Karpas-422 (cell line): ENCODE measurements at regions not wholly inside any gene's neighbourhood (a gene's known extent, or its start where the extent isn't known, plus 50 kb on each side); places are given as distances from the start of the nearest gene placed in this dataset.

Experiments
- DNase-seq: peaks from one replicate; pipeline ENCODE4 v3.0.0-alpha.2; 2015
- H2AFZ ChIP-seq: fragments of 200-600 bp; sonication (generic); 2 replicates; pipeline ENCODE4 v1.6.1; 2014; ENCODE audit warnings: antibody characterized with exemption, low read length, mixed read lengths
- H3K27ac ChIP-seq: fragments of 200-600 bp; sonication (generic); 2 replicates; pipeline ENCODE4 v1.5.1; 2014; ENCODE audit warnings: mild to moderate bottlenecking, low read length, moderate library complexity
- H3K27me3 ChIP-seq: fragments of 200-600 bp; sonication (generic); 2 replicates; pipeline ENCODE4 v1.6.1; 2014; ENCODE audit warnings: low read length, mixed read lengths
- H3K36me3 ChIP-seq: fragments of 200-600 bp; sonication (generic); 2 replicates; pipeline ENCODE4 v1.6.1; 2014; ENCODE audit warnings: low read length, mixed read lengths; ENCODE audit not compliant: insufficient read depth
- H3K4me1 ChIP-seq: fragments of 200-600 bp; sonication (generic); 2 replicates; pipeline ENCODE4 v1.6.1; 2014; ENCODE audit warnings: mild to moderate bottlenecking, low read length, mixed read lengths
- H3K4me2 ChIP-seq: fragments of 200-600 bp; sonication (generic); 2 replicates; pipeline ENCODE4 v1.6.1; 2014; ENCODE audit warnings: low read length, low read depth, mild to moderate bottlenecking; ENCODE audit not compliant: poor library complexity, severe bottlenecking
- H3K4me3 ChIP-seq: fragments of 200-600 bp; sonication (generic); 2 replicates; pipeline ENCODE4 v1.5.1; 2014; ENCODE audit warnings: mild to moderate bottlenecking, antibody characterized with exemption, low read length, mixed read lengths
- H3K79me2 ChIP-seq: fragments of 200-600 bp; sonication (generic); 2 replicates; pipeline ENCODE4 v1.6.1; 2014; ENCODE audit warnings: mild to moderate bottlenecking, low read length, mixed read lengths
- H3K9ac ChIP-seq: fragments of 200-600 bp; sonication (generic); 2 replicates; pipeline ENCODE4 v1.6.0; 2014; ENCODE audit warnings: low read length
- H3K9me2 ChIP-seq: fragments of 200-600 bp; sonication (generic), shearing (Covaris generic); replicated peaks from 2 replicates; pipeline ENCODE4 v1.6.0; 2014; ENCODE audit warnings: mild to moderate bottlenecking, low read length, moderate library complexity; ENCODE audit not compliant: insufficient read depth
- H3K9me3 ChIP-seq: fragments of 300-700, 200-600 bp; sonication (generic); 2 replicates; pipeline ENCODE4 v1.6.1; 2014; ENCODE audit warnings: low read length, mixed read lengths
- H4K20me1 ChIP-seq: fragments of 200-600 bp; sonication (generic); 2 replicates; pipeline ENCODE4 v1.6.1; 2014; ENCODE audit warnings: mild to moderate bottlenecking, antibody characterized with exemption, low read length, low read depth; ENCODE audit not compliant: insufficient read depth

DNA sequence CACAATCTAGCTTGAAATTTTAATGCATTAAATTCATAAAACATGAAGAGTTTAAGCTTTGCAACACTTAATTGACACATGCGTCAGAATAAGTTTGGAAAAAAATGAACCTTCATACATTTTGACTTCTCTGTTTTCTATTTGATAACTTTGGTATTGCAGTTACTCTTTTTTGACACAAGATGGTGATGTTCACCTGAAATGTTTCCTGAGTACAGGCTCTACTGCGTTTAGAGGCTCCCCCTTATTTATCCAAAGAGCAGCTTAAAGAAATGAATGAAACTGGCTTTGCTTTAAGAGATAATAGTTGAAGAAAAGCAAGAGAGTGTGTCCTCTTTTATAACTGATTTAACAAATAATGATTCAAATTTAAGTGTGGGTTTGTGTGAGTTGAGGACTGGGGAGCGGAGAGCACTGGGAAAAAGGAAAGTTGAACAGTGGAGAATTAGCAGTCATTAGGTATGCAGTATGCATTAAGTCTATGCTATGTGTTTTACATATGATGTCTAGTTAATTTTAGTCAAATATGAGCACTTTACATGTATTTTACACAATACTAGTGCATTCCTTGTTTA is 180.6 kb upstream of the NUDT6 start:
- Histone ChIP-seq H3K9ac (no peak overlapping the region), H3K4me1 (no peaks in the 10 kb centered on the region), H3K4me2 (no peak overlapping the region), H3K4me3 (no peak overlapping the region), H3K27ac (no peak overlapping the region), H4K20me1 (no peaks in the 10 kb centered on the region), H3K9me2 (no peaks in the 10 kb centered on the region), H3K9me3 (no peaks in the 10 kb centered on the region), H3K36me3 (no peaks in the 10 kb centered on the region), H3K27me3 (no peaks in the 10 kb centered on the region), H3K79me2 (no peaks in the 10 kb centered on the region), H2AFZ (no peak overlapping the region)
- peak; percentile 82 for DNase-seq

- Histone ChIP-seq H3K4me3 (no peak overlapping the region), H3K4me2 (no peak overlapping the region), H3K9me2 (no peaks in the 10 kb centered on the region), H3K36me3 (no peaks in the 10 kb centered on the region), H2AFZ (no peak overlapping the region), H4K20me1 (no peaks in the 10 kb centered on the region), H3K27me3 (no peaks in the 10 kb centered on the region), H3K27ac (no peak overlapping the region), H3K79me2 (no peaks in the 10 kb centered on the region), H3K9me3 (no peaks in the 10 kb centered on the region), H3K4me1 (no peaks in the 10 kb centered on the region), H3K9ac (no peak overlapping the region)
- DNase-seq = no peak
Measured at GRCh38 chr4:123104310-123105025, 182.1 kb upstream of the NUDT6 start.

DNA sequence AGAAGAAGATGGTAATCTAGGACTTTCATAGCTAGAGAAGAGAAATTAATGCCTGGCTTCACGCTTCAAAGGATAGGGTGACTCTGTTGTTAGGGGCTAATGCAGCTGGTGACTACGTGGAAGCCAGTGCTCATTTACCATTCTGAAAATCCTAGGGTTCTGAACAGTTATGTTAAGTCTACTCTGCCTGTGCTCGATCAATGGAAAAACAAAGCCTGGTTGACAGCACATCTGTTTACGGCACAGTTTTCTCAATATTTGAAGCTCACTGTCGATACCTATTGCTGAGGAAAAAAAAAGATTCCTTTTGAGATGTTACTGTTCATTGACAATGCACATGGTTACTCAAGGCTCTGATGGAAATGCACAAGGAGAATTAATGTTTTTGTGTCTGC is 182.6 kb upstream of the NUDT6 start:
- no peak for DNase-seq
- Histone ChIP-seq H3K27ac (no peak overlapping the region), H3K9ac (no peak overlapping the region), H4K20me1 (no peaks in the 10 kb centered on the region), H3K9me2 (no peaks in the 10 kb centered on the region), H3K79me2 (no peaks in the 10 kb centered on the region), H3K4me3 (no peak overlapping the region), H2AFZ (no peak overlapping the region), H3K27me3 (no peaks in the 10 kb centered on the region), H3K4me2 (no peak overlapping the region), H3K36me3 (no peaks in the 10 kb centered on the region), H3K9me3 (no peaks in the 10 kb centered on the region), H3K4me1 (no peaks in the 10 kb centered on the region)

DNA sequence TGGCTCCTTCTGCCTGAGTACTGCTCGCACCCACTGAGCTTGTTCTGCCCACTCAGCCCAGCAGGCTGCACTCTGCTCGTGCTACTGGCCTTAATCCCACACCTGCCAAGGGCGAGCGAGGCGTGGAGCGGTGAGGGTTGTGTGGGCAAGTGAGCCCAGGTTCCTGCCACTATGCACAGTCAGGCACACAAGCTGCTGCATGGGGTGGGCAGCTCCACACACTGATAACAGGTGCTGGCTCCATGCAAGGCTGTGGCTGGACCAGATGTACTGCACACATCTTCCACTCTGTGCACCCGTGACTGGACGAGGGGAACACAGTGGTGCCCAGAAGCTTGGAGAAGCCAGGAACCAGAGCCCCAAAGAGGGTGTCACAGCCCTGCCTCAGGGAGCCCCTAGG is 184.3 kb upstream of the NUDT6 start:
- Histone ChIP-seq H3K36me3 (no peaks in the 10 kb centered on the region), H3K4me2 (no peak overlapping the region), H3K9me2 (no peaks in the 10 kb centered on the region), H3K4me3 (no peak overlapping the region), H3K79me2 (no peaks in the 10 kb centered on the region), H3K9ac (no peak overlapping the region), H2AFZ (no peak overlapping the region), H4K20me1 (no peaks in the 10 kb centered on the region), H3K4me1 (no peaks in the 10 kb centered on the region), H3K9me3 (no peaks in the 10 kb centered on the region), H3K27me3 (no peaks in the 10 kb centered on the region), H3K27ac (no peak overlapping the region)
- no peak for DNase-seq

DNA sequence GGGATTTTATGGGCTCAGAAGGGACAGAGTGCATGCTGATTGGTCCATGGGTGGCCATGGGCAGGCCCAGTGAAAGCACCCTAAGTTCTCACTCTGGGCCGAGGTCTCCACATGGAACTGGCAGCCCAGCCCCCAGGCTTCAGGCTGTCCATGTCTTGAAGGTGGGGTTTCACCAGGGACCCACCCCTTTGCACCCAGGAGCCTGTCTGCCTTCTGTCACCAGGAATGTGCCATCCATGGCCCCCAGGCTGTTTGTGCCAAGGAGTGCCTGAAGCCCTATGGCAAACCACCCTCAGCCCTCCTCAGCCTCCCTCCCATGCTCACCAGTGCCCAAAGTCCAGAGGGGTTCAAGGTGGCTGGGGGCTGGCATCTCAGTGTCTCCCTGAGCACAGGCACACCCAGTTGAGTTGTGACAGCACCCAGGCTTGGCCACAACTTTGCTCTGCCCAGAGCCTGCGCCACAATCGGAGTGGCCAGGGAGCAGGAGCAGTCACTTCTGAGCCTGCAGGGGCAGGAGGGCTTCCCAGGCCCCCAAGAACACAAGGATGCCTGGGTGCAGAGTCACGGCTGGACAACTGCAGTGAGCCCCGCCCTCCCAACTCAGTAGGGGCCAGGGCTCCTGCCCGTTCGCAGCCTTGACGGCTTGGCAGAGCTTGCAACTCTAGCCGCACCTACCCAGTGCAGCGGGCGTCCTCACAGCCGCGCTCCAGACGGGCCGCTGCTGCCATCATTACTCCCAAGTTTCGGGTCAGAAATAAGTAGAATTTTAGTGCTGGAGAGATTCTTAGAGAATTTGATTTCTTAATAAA is 185.3 kb upstream of the NUDT6 start:
- Histone ChIP-seq H3K27ac (no peak overlapping the region), H3K27me3 (no peaks in the 10 kb centered on the region), H3K36me3 (no peaks in the 10 kb centered on the region)

GRCh38 chr4:123109139-123109538 is 186.7 kb upstream of the NUDT6 start:
- H4K20me1 ChIP-seq = no peaks in the 10 kb centered on the region
- H3K27ac ChIP-seq = no peak overlapping the region
- no peak overlapping the region for H3K4me3 ChIP-seq
- H3K9me2 ChIP-seq = no peaks in the 10 kb centered on the region
- H3K27me3 ChIP-seq = no peaks in the 10 kb centered on the region
- H2AFZ ChIP-seq = no peak overlapping the region
- no peak overlapping the region for H3K9ac ChIP-seq
- no peaks in the 10 kb centered on the region for H3K4me1 ChIP-seq
- no peak for DNase-seq
- H3K9me3 ChIP-seq = no peaks in the 10 kb centered on the region
- no peak overlapping the region for H3K4me2 ChIP-seq
- H3K36me3 ChIP-seq = no peaks in the 10 kb centered on the region
- no peaks in the 10 kb centered on the region for H3K79me2 ChIP-seq

More for the DNA sequence above, 185.3 kb upstream of the NUDT6 start:
- Histone ChIP-seq H3K9me3 (no peaks in the 10 kb centered on the region), H3K4me2 (no peak overlapping the region), H4K20me1 (no peaks in the 10 kb centered on the region), H3K9ac (no peak overlapping the region), H3K4me3 (no peak overlapping the region), H2AFZ (no peak overlapping the region), H3K79me2 (no peaks in the 10 kb centered on the region), H3K9me2 (no peaks in the 10 kb centered on the region), H3K4me1 (no peaks in the 10 kb centered on the region)
- DNase-seq = no peak

GRCh38 chr4:123110147-123110546 is 187.8 kb upstream of the NUDT6 start:
- no peaks in the 10 kb centered on the region for H3K9me2 ChIP-seq
- no peaks in the 10 kb centered on the region for H3K27me3 ChIP-seq
- H4K20me1 ChIP-seq = no peaks in the 10 kb centered on the region
- no peak overlapping the region for H3K27ac ChIP-seq
- no peak overlapping the region for H2AFZ ChIP-seq
- H3K36me3 ChIP-seq = no peaks in the 10 kb centered on the region
- H3K4me2 ChIP-seq = no peak overlapping the region
- no peaks in the 10 kb centered on the region for H3K79me2 ChIP-seq
- H3K4me3 ChIP-seq = no peak overlapping the region
- H3K9ac ChIP-seq = no peak overlapping the region
- no peak for DNase-seq
- H3K4me1 ChIP-seq = no peaks in the 10 kb centered on the region
- H3K9me3 ChIP-seq = no peaks in the 10 kb centered on the region

- Histone ChIP-seq H2AFZ (no peak overlapping the region), H3K4me3 (no peak overlapping the region), H3K9me3 (no peaks in the 10 kb centered on the region), H3K4me1 (no peaks in the 10 kb centered on the region), H3K27me3 (no peaks in the 10 kb centered on the region), H3K9me2 (no peaks in the 10 kb centered on the region), H3K27ac (no peak overlapping the region), H3K4me2 (no peak overlapping the region), H4K20me1 (no peaks in the 10 kb centered on the region), H3K79me2 (no peaks in the 10 kb centered on the region), H3K9ac (no peak overlapping the region), H3K36me3 (no peaks in the 10 kb centered on the region)
- no peak for DNase-seq
Measured at GRCh38 chr4:123110685-123111084, 188.3 kb upstream of the NUDT6 start.
